ENCODE measurements at regions not wholly inside any gene's neighbourhood (a gene's known extent, or its start where the extent isn't known, plus 50 kb on each side); places are given as distances from the start of the nearest gene placed in this dataset.

GRCh38 chr16:59684911-59685310, 950.8 kb upstream of the GOT2 start:
- Mint-ChIP-seq H3K9me3 (peaks cover 25% of the 10 kb centered on the region), H3K4me3 (no peak overlapping the region), H3K36me3 (no peaks in the 10 kb centered on the region), H3K27ac (no peak overlapping the region), H3K27me3 (ENCODE audit: low read depth) (no peaks in the 10 kb centered on the region), H3K4me1 (no peaks in the 10 kb centered on the region)
- no peak for DNase-seq (ENCODE audit: low spot score in 2 of 2, unreplicated experiment in 2 of 2)
- TF ChIP-seq CTCF (IDR thresholded peaks at IDR 0.05; ENCODE audit: unreplicated experiment), result no peak

DNA sequence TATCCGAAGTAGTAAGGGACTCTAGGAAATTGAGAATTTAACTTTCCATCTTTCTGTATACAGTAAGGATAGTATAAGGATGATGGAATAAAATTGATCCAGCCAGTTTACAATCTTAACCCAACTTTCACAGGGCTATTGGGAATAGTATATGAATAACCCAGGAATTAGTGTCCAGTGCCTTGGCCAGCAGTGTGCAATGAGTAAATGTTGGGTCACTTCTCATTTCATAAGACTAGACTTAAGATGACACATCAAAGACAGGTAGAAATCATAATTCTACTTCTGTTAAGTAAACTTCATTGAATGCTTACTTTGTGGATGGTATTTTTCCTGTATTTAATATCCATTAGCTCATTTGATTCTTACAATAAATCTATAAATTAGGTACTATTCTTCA, 949.6 kb upstream of the GOT2 start:
- Mint-ChIP-seq H3K36me3 (no peaks in the 10 kb centered on the region), H3K4me3 (no peak overlapping the region), H3K9me3 (peaks cover 25% of the 10 kb centered on the region), H3K27ac (no peak overlapping the region), H3K4me1 (no peaks in the 10 kb centered on the region), H3K27me3 (ENCODE audit: low read depth) (no peaks in the 10 kb centered on the region)
- no peak for TF ChIP-seq CTCF (IDR thresholded peaks at IDR 0.05; ENCODE audit: unreplicated experiment)
- DNase-seq (ENCODE audit: low spot score in 2 of 2, unreplicated experiment in 2 of 2), result no peak

- Mint-ChIP-seq H3K4me3 (no peak overlapping the region), H3K4me1 (no peaks in the 10 kb centered on the region), H3K27me3 (ENCODE audit: low read depth) (no peaks in the 10 kb centered on the region), H3K9me3 (peaks cover 9% of the 10 kb centered on the region), H3K36me3 (no peaks in the 10 kb centered on the region), H3K27ac (no peak overlapping the region)
- TF ChIP-seq CTCF (IDR thresholded peaks at IDR 0.05; ENCODE audit: unreplicated experiment), result no peak
- no peak for DNase-seq (ENCODE audit: low spot score in 2 of 2, unreplicated experiment in 2 of 2)
Observed at GRCh38 chr16:59665618-59666220, 931.6 kb upstream of the GOT2 start.

GRCh38 chr16:59658572-59658971, 924.5 kb upstream of the GOT2 start:
- Mint-ChIP-seq H3K27me3 (ENCODE audit: low read depth) (no peaks in the 10 kb centered on the region), H3K9me3 (no peaks in the 10 kb centered on the region), H3K36me3 (no peaks in the 10 kb centered on the region), H3K27ac (no peak overlapping the region), H3K4me3 (no peak overlapping the region), H3K4me1 (peaks cover 4% of the 10 kb centered on the region)
- no peak for DNase-seq (ENCODE audit: low spot score in 2 of 2, unreplicated experiment in 2 of 2)
- no peak for TF ChIP-seq CTCF (IDR thresholded peaks at IDR 0.05; ENCODE audit: unreplicated experiment)

GRCh38 chr16:59655031-59655430, 920.9 kb upstream of the GOT2 start:
- Mint-ChIP-seq H3K27me3 (ENCODE audit: low read depth) (no peaks in the 10 kb centered on the region), H3K9me3 (peaks cover 8% of the 10 kb centered on the region), H3K27ac (no peak overlapping the region), H3K4me1 (peaks cover 4% of the 10 kb centered on the region), H3K36me3 (no peaks in the 10 kb centered on the region), H3K4me3 (no peak overlapping the region)
- TF ChIP-seq CTCF (IDR thresholded peaks at IDR 0.05; ENCODE audit: unreplicated experiment), result no peak
- DNase-seq (ENCODE audit: low spot score in 2 of 2, unreplicated experiment in 2 of 2), result no peak

- Mint-ChIP-seq H3K4me1 (peaks cover 4% of the 10 kb centered on the region), H3K27me3 (ENCODE audit: low read depth) (no peaks in the 10 kb centered on the region), H3K9me3 (peaks cover 9% of the 10 kb centered on the region), H3K36me3 (no peaks in the 10 kb centered on the region), H3K27ac (no peak overlapping the region), H3K4me3 (no peak overlapping the region)
- TF ChIP-seq CTCF (IDR thresholded peaks at IDR 0.05; ENCODE audit: unreplicated experiment), result no peak
- no peak for DNase-seq (ENCODE audit: low spot score in 2 of 2, unreplicated experiment in 2 of 2)
Observed at GRCh38 chr16:59654455-59654854, 920.3 kb upstream of the GOT2 start.
